K562 (cell line): ENCODE measurements at regions not wholly inside any gene's neighbourhood (a gene's known extent, or its start where the extent isn't known, plus 50 kb on each side); places are given as distances from the start of the nearest gene placed in this dataset.

Experiments used
- ATAC-seq: fragments of 200-7000 bp; cut with Tn5 transposase; 3 replicates; pipeline ENCODE4 v1.9.1; 2020; ENCODE audit warnings: moderate library complexity
- BruUV-seq: library from RNA; stranded (reverse); fragments of 400-500 nt; replicated peaks from 2 replicates; lab custom pipeline; 2021; lab: Mats Ljungman, UMichigan
- CTCF ChIA-PET: fragments of 300-600 bp; formaldehyde crosslinking; extraction: SDS; loops from one replicate; lab custom pipeline; 2021; ENCODE audit warnings: low intra/inter-chr PET ratio; lab: Yijun Ruan, JAX
- POLR2A ChIA-PET: fragments of 300-600, 350-650 bp; sonication (Branson Sonifier 250); formaldehyde crosslinking; extraction: SDS; loops from one replicate; lab custom pipeline; 2021; ENCODE audit warnings: antibody characterized with exemption, inconsistent platforms; lab: Yijun Ruan, JAX
- DNase-seq, 4 experiments: peaks; one replicate each; pipeline versions ENCODE4 v3.0.0 to v3.0.0-alpha.2; 2011 to 2018; ENCODE audit warnings: low spot score in 3 of 4, mixed read lengths in 3 of 4; ENCODE audit errors: extremely low read depth in 1 of 4
- FAIRE-seq: peaks from 2 replicates; lab custom pipeline; 2011; peaks lifted over from hg19 to GRCh38; lab: Jason Lieb, UNC
- H2AFZ ChIP-seq: 2 replicates; pipeline ENCODE4 v1.6.0; 2011; ENCODE audit warnings: low read depth, low read length, control low read depth, inconsistent platforms
- H3K27ac ChIP-seq: fragments of 200-600 bp; 3 replicates; pipeline ENCODE4 v1.8.0; 2011; ENCODE audit warnings: low read depth, mild to moderate bottlenecking, control low read depth, inconsistent platforms, low read length, moderate library complexity, mixed read lengths; ENCODE audit errors: extremely low read depth
- H3K27me3 ChIP-seq, 2 experiments: fragments of 300-600 bp in 1 of 2; 2 replicates in 1 of 2; 3 replicates in 1 of 2; pipeline versions ENCODE4 v1.6.0 to v1.8.0; 2011; ENCODE audit warnings: inconsistent platforms in 2 of 2, low read length in 2 of 2, mild to moderate bottlenecking in 1 of 2, mixed read lengths in 1 of 2, moderate library complexity in 1 of 2; ENCODE audit not compliant: control insufficient read depth in 2 of 2, insufficient read depth in 2 of 2
- H3K36me3 ChIP-seq: fragments of 300-600 bp; 3 replicates; pipeline ENCODE4 v1.8.0; 2011; ENCODE audit warnings: mild to moderate bottlenecking, low read length, inconsistent platforms; ENCODE audit not compliant: control insufficient read depth, insufficient read depth
- H3K4me1 ChIP-seq, 2 experiments: fragments of 200-600 bp in 1 of 2; replicated peaks in 1 of 2; 2 replicates in 1 of 2; 3 replicates in 1 of 2; pipeline versions ENCODE4 v1.5.1 to v1.8.0; 2011; ENCODE audit warnings: inconsistent platforms in 2 of 2, low read length in 2 of 2, mild to moderate bottlenecking in 1 of 2, mixed read lengths in 1 of 2, moderate library complexity in 1 of 2; ENCODE audit not compliant: control insufficient read depth in 2 of 2, insufficient read depth in 2 of 2
- H3K4me2 ChIP-seq: 2 replicates; pipeline ENCODE4 v1.6.1; 2011; ENCODE audit warnings: low read length, control low read depth, inconsistent platforms, mixed read lengths; ENCODE audit not compliant: insufficient read depth
- H3K4me3 ChIP-seq: fragments of 200-600 bp; sonication (generic), shearing (Covaris generic); 2 replicates; pipeline ENCODE4 v1.5.1; 2016; ENCODE audit warnings: control low read depth, inconsistent platforms
- H3K79me2 ChIP-seq: fragments of 200-600 bp; 3 replicates; pipeline ENCODE4 v1.8.0; 2011; ENCODE audit warnings: low read length, inconsistent platforms; ENCODE audit not compliant: control insufficient read depth, insufficient read depth
- H3K9ac ChIP-seq, 2 experiments: 2 replicates each; pipeline versions ENCODE4 v1.6.0 to v1.6.1; 2011; ENCODE audit warnings: low read depth in 2 of 2, low read length in 2 of 2, control low read depth in 1 of 2, inconsistent platforms in 1 of 2, mild to moderate bottlenecking in 1 of 2, mixed read lengths in 1 of 2; ENCODE audit not compliant: insufficient read depth in 1 of 2
- H3K9me1 ChIP-seq: one replicate; pipeline ENCODE4 v1.6.0; 2011; ENCODE audit warnings: inconsistent platforms, mild to moderate bottlenecking, low read length, moderate library complexity; ENCODE audit not compliant: control insufficient read depth, insufficient read depth
- H3K9me3 ChIP-seq: replicated peaks from 2 replicates; pipeline ENCODE4 v1.5.1; 2011; ENCODE audit warnings: low read depth, low read length, inconsistent platforms; ENCODE audit not compliant: control insufficient read depth, insufficient read depth
- H4K20me1 ChIP-seq: replicated peaks from 2 replicates; pipeline ENCODE4 v1.6.1; 2011; ENCODE audit warnings: low read length, inconsistent platforms, mixed read lengths; ENCODE audit not compliant: control insufficient read depth, insufficient read depth
- CREM ChIP-seq: IDR thresholded peaks from 2 replicates; pipeline ENCODE4 v1.6.1; 2014; ENCODE audit warnings: antibody characterized with exemption, low read depth
- DDX20 ChIP-seq: fragments of 450-650 bp; IDR thresholded peaks from 2 replicates; pipeline ENCODE4 v1.6.1; 2016; ENCODE audit warnings: missing genetic modification characterization, low read depth, mild to moderate bottlenecking, missing compliant biosample characterization, moderate library complexity
- HBP1 ChIP-seq: fragments of 450-650 bp; formaldehyde crosslinking; IDR thresholded peaks from 2 replicates; pipeline ENCODE4 v1.4.0; 2022; ENCODE audit warnings: missing genetic modification characterization
- HOMEZ ChIP-seq: fragments of 250-450 bp; sonication (Bioruptor Pico); IDR thresholded peaks from 2 replicates; pipeline ENCODE4 v1.4.0; 2020; ENCODE audit warnings: mild to moderate bottlenecking, moderate library complexity
- MLLT1 ChIP-seq, 2 experiments: fragments of 450-650 bp; IDR thresholded peaks; 2 replicates each; pipeline ENCODE4 v1.6.1; 2016
- PTRF ChIP-seq: fragments of 450-650 bp; IDR thresholded peaks from 2 replicates; pipeline ENCODE4 v1.6.1; 2016; ENCODE audit warnings: mild to moderate bottlenecking, missing genetic modification characterization, missing compliant biosample characterization
- RBBP5 ChIP-seq: fragments of 200-600 bp; sonication (generic); IDR thresholded peaks from 2 replicates; pipeline ENCODE4 v1.6.1; 2012; ENCODE audit warnings: borderline replicate concordance, mild to moderate bottlenecking, low read length, control low read depth, inconsistent platforms; ENCODE audit not compliant: insufficient read depth, poor library complexity, severe bottlenecking
- SETDB1 ChIP-seq: IDR thresholded peaks from one replicate; pipeline ENCODE4 v1.6.1; 2012; ENCODE audit warnings: low read length, control low read depth, inconsistent platforms
- ZFP91 ChIP-seq: sonication (generic); formaldehyde crosslinking; IDR thresholded peaks from 2 replicates; pipeline ENCODE4 v1.8.0; 2022; ENCODE audit warnings: mild to moderate bottlenecking, missing genetic modification reagents
- WGBS: fragments of 100-300 bp; shearing (Covaris generic); methylation state at CpG from one replicate; pipeline ENCODE4 v1.1.6; 2016; ENCODE audit warnings: low coverage, mixed read lengths; ENCODE audit not compliant: insufficient coverage; ENCODE audit errors: missing lambda C conversion rate; 5-methylcytosine and 5-hydroxymethylcytosine counted together
- in situ Hi-C: fragments of 300-500 bp; cut with MboI; formaldehyde crosslinking; loops from 4 replicates; pipeline ENCODE4 v1.15.0; 2018; ENCODE audit warnings: inconsistent platforms, mixed read lengths
- intact Hi-C: fragments of 100-400 bp; cut with micrococcal nuclease; formaldehyde crosslinking; loops from 2 replicates; pipeline ENCODE4 v1.14.2; 2022

GRCh38 chr9:79237861-79238260 is 333.9 kb upstream of the TLE4 start:
- no peak for TF ChIP-seq HOMEZ (CRISPR knock-in tag)
- no peak for TF ChIP-seq HBP1 (CRISPR knock-in tag)
- no peak for TF ChIP-seq SETDB1
- no peak for TF ChIP-seq DDX20 (tag)
- no peak for TF ChIP-seq PTRF (tag)
- no peak for TF ChIP-seq MLLT1 (IDR thresholded peaks at IDR 0.05)
- TF ChIP-seq CREM, result no peak
- TF ChIP-seq RBBP5, result no peak
- no peak for TF ChIP-seq ZFP91 (CRISPR knock-in tag)
- TF ChIP-seq, all 486 proteins: peak for 0
- no peak for ATAC-seq
- H4K20me1 ChIP-seq, result no peaks in the 10 kb centered on the region
- H2AFZ ChIP-seq, result no peak overlapping the region
- no peak overlapping the region for H3K27ac ChIP-seq
- no peak for FAIRE-seq
- 0% methylated on average over 1 of the region's 1 CpG for WGBS
- no peaks in the 10 kb centered on the region for H3K27me3 ChIP-seq
- no peak overlapping the region for H3K4me2 ChIP-seq
- no peaks in the 10 kb centered on the region for H3K79me2 ChIP-seq
- CTCF ChIA-PET, result no interaction called here
- H3K4me1 ChIP-seq, result no peaks in the 10 kb centered on the region
- no peaks in the 10 kb centered on the region for H3K36me3 ChIP-seq
- intact Hi-C loops, result no loop called here
- no TSS peak for BruUV-seq
- no peaks in the 10 kb centered on the region for H3K9me1 ChIP-seq
- H3K9ac ChIP-seq, result no peak overlapping the region
- no peaks in the 10 kb centered on the region for H3K9me3 ChIP-seq
- POLR2A ChIA-PET, result no interaction called here
- DNase-seq, result no peak
- in situ Hi-C loops, result no loop called here
- H3K4me3 ChIP-seq, result no peak overlapping the region
